ENCODE measurements at regions not wholly inside any gene's neighbourhood (a gene's known extent, or its start where the extent isn't known, plus 50 kb on each side); places are given as distances from the start of the nearest gene placed in this dataset.

DNA sequence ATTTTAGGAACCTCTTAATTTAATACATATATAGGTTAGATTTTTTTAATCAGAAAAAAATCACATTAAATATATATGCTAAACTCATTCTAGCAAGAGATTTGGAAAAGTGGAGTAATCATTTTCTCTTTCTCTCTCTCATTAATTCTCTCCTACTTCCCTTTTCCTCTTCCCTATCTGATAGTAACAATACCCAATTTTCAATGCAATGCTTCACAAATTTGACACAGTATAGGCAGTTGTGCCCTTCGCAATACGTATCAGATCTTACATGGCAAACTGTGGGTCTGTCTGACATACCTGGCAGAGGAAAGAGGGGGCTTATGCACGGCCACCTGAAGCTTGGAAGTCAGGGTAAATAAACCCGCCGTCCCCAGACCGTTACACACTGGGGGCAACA is 444.3 kb downstream of the NBAS start:
- TF ChIP-seq GATA2 (IDR thresholded peaks at IDR 0.05; ENCODE audit: low read depth, low read length) (no peak), GATA3 (IDR thresholded peaks at IDR 0.05; ENCODE audit: low read depth, low read length) (no peak)

Data from SH-SY5Y (cell line).